H9 (cell line): ENCODE measurements at regions not wholly inside any gene's neighbourhood (a gene's known extent, or its start where the extent isn't known, plus 50 kb on each side); places are given as distances from the start of the nearest gene placed in this dataset.

Source experiments
- DNase-seq: peaks from one replicate; pipeline ENCODE4 v3.0.0-alpha.2; 2017
- H2AFZ ChIP-seq: one replicate; pipeline ENCODE4 v1.6.1; 2013; ENCODE audit warnings: mild to moderate bottlenecking, low read length, control low read depth, moderate library complexity
- H2AK5ac ChIP-seq: 2 replicates; pipeline ENCODE4 v1.6.1; 2013; ENCODE audit warnings: low read length, control low read depth, mixed read lengths; ENCODE audit not compliant: insufficient read length
- H2BK120ac ChIP-seq: one replicate; pipeline ENCODE4 v1.6.1; 2013; ENCODE audit warnings: low read depth, mild to moderate bottlenecking, low read length, control low read depth, inconsistent platforms; ENCODE audit not compliant: poor library complexity, severe bottlenecking
- H2BK12ac ChIP-seq: 2 replicates; pipeline ENCODE4 v1.6.1; 2013; ENCODE audit warnings: low read length, control low read depth, mixed read lengths, low read depth; ENCODE audit not compliant: insufficient read length
- H2BK15ac ChIP-seq: 2 replicates; pipeline ENCODE4 v1.6.1; 2013; ENCODE audit warnings: low read depth, low read length, control low read depth
- H2BK20ac ChIP-seq: one replicate; pipeline ENCODE4 v1.6.1; 2013; ENCODE audit warnings: low read depth, mild to moderate bottlenecking, low read length, control low read depth, inconsistent platforms; ENCODE audit not compliant: poor library complexity, severe bottlenecking
- H2BK5ac ChIP-seq: 2 replicates; pipeline ENCODE4 v1.6.1; 2013; ENCODE audit warnings: low read length, control low read depth, mixed read lengths; ENCODE audit not compliant: insufficient read length
- H3K14ac ChIP-seq: 2 replicates; pipeline ENCODE4 v1.6.1; 2013; ENCODE audit warnings: low read length, control low read depth; ENCODE audit not compliant: insufficient read depth
- H3K18ac ChIP-seq: 2 replicates; pipeline ENCODE4 v1.6.1; 2013; ENCODE audit warnings: low read depth, mild to moderate bottlenecking, mixed read lengths, low read length, control low read depth; ENCODE audit not compliant: insufficient read length
- H3K23ac ChIP-seq: 2 replicates; pipeline ENCODE4 v1.6.1; 2013; ENCODE audit warnings: low read length, control low read depth, mixed read lengths, low read depth; ENCODE audit not compliant: insufficient read length
- H3K23me2 ChIP-seq: 2 replicates; pipeline ENCODE4 v1.6.1; 2013; ENCODE audit warnings: low read depth, mild to moderate bottlenecking, mixed read lengths, low read length, control low read depth; ENCODE audit not compliant: insufficient read length, poor library complexity, severe bottlenecking
- H3K27ac ChIP-seq: 2 replicates; pipeline ENCODE4 v1.5.1; 2013; ENCODE audit warnings: low read length, control low read depth, mixed read lengths, low read depth; ENCODE audit not compliant: insufficient read length
- H3K27me3 ChIP-seq: 2 replicates; pipeline ENCODE4 v1.6.1; 2013; ENCODE audit warnings: low read length, control low read depth, inconsistent platforms; ENCODE audit not compliant: insufficient read depth
- H3K4ac ChIP-seq: 2 replicates; pipeline ENCODE4 v1.6.1; 2013; ENCODE audit warnings: low read depth, mild to moderate bottlenecking, control low read depth, inconsistent platforms, low read length, moderate library complexity
- H3K4me1 ChIP-seq: 2 replicates; pipeline ENCODE4 v1.6.1; 2013; ENCODE audit warnings: low read length, control low read depth, inconsistent platforms; ENCODE audit not compliant: insufficient read depth
- H3K4me2 ChIP-seq: 2 replicates; pipeline ENCODE4 v1.6.1; 2013; ENCODE audit warnings: low read length, control low read depth, mixed read lengths; ENCODE audit not compliant: insufficient read length, insufficient read depth
- H3K56ac ChIP-seq: 2 replicates; pipeline ENCODE4 v1.6.1; 2013; ENCODE audit warnings: low read depth, mild to moderate bottlenecking, mixed read lengths, low read length, control low read depth; ENCODE audit not compliant: insufficient read length
- H3K79me1 ChIP-seq: 2 replicates; pipeline ENCODE4 v1.6.1; 2013; ENCODE audit warnings: low read depth, mild to moderate bottlenecking, moderate library complexity, low read length, control low read depth, inconsistent platforms; ENCODE audit not compliant: insufficient read depth, poor library complexity, severe bottlenecking
- H3K79me2 ChIP-seq: 2 replicates; pipeline ENCODE4 v1.6.1; 2013; ENCODE audit warnings: low read length, control low read depth, inconsistent platforms; ENCODE audit not compliant: insufficient read depth
- H3K9ac ChIP-seq: 2 replicates; pipeline ENCODE4 v1.6.1; 2013; ENCODE audit warnings: low read length, control low read depth, mixed read lengths; ENCODE audit not compliant: insufficient read length; ENCODE audit errors: extremely low read depth
- H3K9me3 ChIP-seq: one replicate; pipeline ENCODE4 v1.6.1; 2013; ENCODE audit warnings: low read depth, low read length, inconsistent platforms; ENCODE audit not compliant: control insufficient read depth
- H3T11ph ChIP-seq: one replicate; pipeline ENCODE4 v1.6.1; 2013; ENCODE audit warnings: mild to moderate bottlenecking, low read length, control low read depth, inconsistent platforms
- H4K20me1 ChIP-seq: one replicate; pipeline ENCODE4 v1.6.1; 2013; ENCODE audit not compliant: control insufficient read depth, insufficient read length, insufficient read depth
- H4K5ac ChIP-seq: 2 replicates; pipeline ENCODE4 v1.6.1; 2013; ENCODE audit warnings: low read depth, mild to moderate bottlenecking, mixed read lengths, low read length, control low read depth; ENCODE audit not compliant: insufficient read length
- H4K8ac ChIP-seq: replicated peaks from 2 replicates; pipeline ENCODE4 v1.6.1; 2013; ENCODE audit warnings: low read length, control low read depth, mixed read lengths, low read depth; ENCODE audit not compliant: insufficient read length
- H4K91ac ChIP-seq: 2 replicates; pipeline ENCODE4 v1.6.1; 2013; ENCODE audit warnings: low read depth, mild to moderate bottlenecking, moderate library complexity, mixed read lengths, low read length, control low read depth; ENCODE audit not compliant: insufficient read length
- H3K27ac Mint-ChIP-seq, 3 experiments: 2 replicates in 2 of 3; 3 replicates in 1 of 3; pipeline ENCODE4 v1.8.0; 2020 to 2021; ENCODE audit warnings: mixed read lengths in 3 of 3, mild to moderate bottlenecking in 1 of 3, moderate library complexity in 1 of 3
- H3K27me3 Mint-ChIP-seq: 2 replicates; pipeline ENCODE4 v1.8.0; 2021; ENCODE audit warnings: low read depth, mild to moderate bottlenecking, moderate library complexity, mixed read lengths
- H3K36me3 Mint-ChIP-seq, 3 experiments: 2 replicates in 2 of 3; 3 replicates in 1 of 3; pipeline ENCODE4 v1.8.0; 2020 to 2021; ENCODE audit warnings: low read depth in 3 of 3, mixed read lengths in 3 of 3; ENCODE audit not compliant: insufficient read depth in 1 of 3
- H3K4me1 Mint-ChIP-seq, 2 experiments: 2 replicates each; pipeline ENCODE4 v1.8.0; 2020; ENCODE audit warnings: mixed read lengths in 2 of 2
- H3K4me3 Mint-ChIP-seq, 2 experiments: 2 replicates in 1 of 2; 3 replicates in 1 of 2; pipeline ENCODE4 v1.8.0; 2020 to 2021; ENCODE audit warnings: mild to moderate bottlenecking in 2 of 2, mixed read lengths in 2 of 2, moderate library complexity in 1 of 2
- H3K9me3 Mint-ChIP-seq, 2 experiments: 2 replicates in 1 of 2; 3 replicates in 1 of 2; pipeline ENCODE4 v1.8.0; 2020; ENCODE audit warnings: mild to moderate bottlenecking in 2 of 2, mixed read lengths in 2 of 2, moderate library complexity in 1 of 2
- WGBS: extraction: QIAGEN DNeasy Blood & Tissue Kit; methylation state at CpG from one replicate; pipeline ENCODE4 v1.1.7; 2013; ENCODE audit warnings: missing lambda C conversion rate, low lambda C conversion rate, mixed read lengths; ENCODE audit not compliant: insufficient read length; ENCODE audit errors: extremely low coverage; 5-methylcytosine and 5-hydroxymethylcytosine counted together
- TF ChIP-seq, protein P1 (sequence below): fragments of 200-600 bp; sonication (generic); conservative IDR thresholded peaks from 3 replicates; pipeline ENCODE4 v1.8.0; 2021; ENCODE audit warnings: antibody characterized with exemption, mild to moderate bottlenecking

DNA sequence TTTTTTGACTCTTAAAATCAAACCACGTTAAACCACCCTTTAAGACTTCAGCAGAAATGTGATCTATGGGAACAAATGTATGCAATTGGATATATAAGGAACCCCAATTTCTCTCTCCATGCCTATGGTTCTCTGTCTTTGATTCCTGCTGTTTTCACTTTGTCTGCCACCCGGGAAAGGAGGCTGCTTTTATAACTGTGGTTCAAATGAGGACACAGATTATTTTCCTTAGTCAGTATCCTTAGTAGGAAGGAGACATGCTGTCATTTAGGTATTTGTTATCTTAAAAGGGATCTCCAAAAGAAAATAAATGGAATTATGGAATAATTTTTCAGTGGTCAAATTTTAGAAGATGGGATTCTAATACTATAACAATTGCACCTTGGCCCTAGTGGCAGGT is 176.1 kb upstream of the NREP start:
- no peak overlapping the region for H2BK120ac ChIP-seq
- H2AK5ac ChIP-seq = no peak overlapping the region
- no peak overlapping the region for H3K4ac ChIP-seq
- no peaks in the 10 kb centered on the region for H3K79me1 ChIP-seq
- no peak overlapping the region for H3K14ac ChIP-seq
- H4K20me1 ChIP-seq = no peaks in the 10 kb centered on the region
- no peak overlapping the region for H3K27ac ChIP-seq
- H3K56ac ChIP-seq = no peak overlapping the region
- no peaks in the 10 kb centered on the region for H3K23me2 ChIP-seq
- no peak overlapping the region for H3K23ac ChIP-seq
- H3K18ac ChIP-seq = no peak overlapping the region
- no peaks in the 10 kb centered on the region for H3K27me3 Mint-ChIP-seq
- no peak overlapping the region for H4K8ac ChIP-seq
- H3K9me3 Mint-ChIP-seq = no peaks in the 10 kb centered on the region
- H3K9me3 ChIP-seq = no peaks in the 10 kb centered on the region
- WGBS = no CpG with 5 or more reads among the region's 2 CpGs
- no peak overlapping the region for H2BK15ac ChIP-seq
- no peak overlapping the region for H3T11ph ChIP-seq
- H2BK12ac ChIP-seq = no peak overlapping the region
- H3K79me2 ChIP-seq = no peaks in the 10 kb centered on the region
- 0 out of 2 replicates have a peak, but pooled peaks cover 2% of the 10 kb centered on the region for H3K4me1 ChIP-seq
- no peaks in the 10 kb centered on the region for H3K36me3 Mint-ChIP-seq
- no peak overlapping the region for H3K4me3 Mint-ChIP-seq
- no peak overlapping the region for H2BK20ac ChIP-seq
- TF ChIP-seq, protein P1, sequence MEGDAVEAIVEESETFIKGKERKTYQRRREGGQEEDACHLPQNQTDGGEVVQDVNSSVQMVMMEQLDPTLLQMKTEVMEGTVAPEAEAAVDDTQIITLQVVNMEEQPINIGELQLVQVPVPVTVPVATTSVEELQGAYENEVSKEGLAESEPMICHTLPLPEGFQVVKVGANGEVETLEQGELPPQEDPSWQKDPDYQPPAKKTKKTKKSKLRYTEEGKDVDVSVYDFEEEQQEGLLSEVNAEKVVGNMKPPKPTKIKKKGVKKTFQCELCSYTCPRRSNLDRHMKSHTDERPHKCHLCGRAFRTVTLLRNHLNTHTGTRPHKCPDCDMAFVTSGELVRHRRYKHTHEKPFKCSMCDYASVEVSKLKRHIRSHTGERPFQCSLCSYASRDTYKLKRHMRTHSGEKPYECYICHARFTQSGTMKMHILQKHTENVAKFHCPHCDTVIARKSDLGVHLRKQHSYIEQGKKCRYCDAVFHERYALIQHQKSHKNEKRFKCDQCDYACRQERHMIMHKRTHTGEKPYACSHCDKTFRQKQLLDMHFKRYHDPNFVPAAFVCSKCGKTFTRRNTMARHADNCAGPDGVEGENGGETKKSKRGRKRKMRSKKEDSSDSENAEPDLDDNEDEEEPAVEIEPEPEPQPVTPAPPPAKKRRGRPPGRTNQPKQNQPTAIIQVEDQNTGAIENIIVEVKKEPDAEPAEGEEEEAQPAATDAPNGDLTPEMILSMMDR = no peak
- no peak overlapping the region for H2BK5ac ChIP-seq
- H3K9ac ChIP-seq = no peak overlapping the region
- DNase-seq = no peak
- H3K27ac Mint-ChIP-seq = no peak overlapping the region
- H4K91ac ChIP-seq = no peak overlapping the region
- no peaks in the 10 kb centered on the region for H3K27me3 ChIP-seq
- H3K4me1 Mint-ChIP-seq = peaks cover 14 to 18% of the 10 kb centered on the region in 2 experiments
- H4K5ac ChIP-seq = no peak overlapping the region
- no peak overlapping the region for H2AFZ ChIP-seq
- no peak overlapping the region for H3K4me2 ChIP-seq
